ENCODE measurements at regions not wholly inside any gene's neighbourhood (a gene's known extent, or its start where the extent isn't known, plus 50 kb on each side); places are given as distances from the start of the nearest gene placed in this dataset.

DNA sequence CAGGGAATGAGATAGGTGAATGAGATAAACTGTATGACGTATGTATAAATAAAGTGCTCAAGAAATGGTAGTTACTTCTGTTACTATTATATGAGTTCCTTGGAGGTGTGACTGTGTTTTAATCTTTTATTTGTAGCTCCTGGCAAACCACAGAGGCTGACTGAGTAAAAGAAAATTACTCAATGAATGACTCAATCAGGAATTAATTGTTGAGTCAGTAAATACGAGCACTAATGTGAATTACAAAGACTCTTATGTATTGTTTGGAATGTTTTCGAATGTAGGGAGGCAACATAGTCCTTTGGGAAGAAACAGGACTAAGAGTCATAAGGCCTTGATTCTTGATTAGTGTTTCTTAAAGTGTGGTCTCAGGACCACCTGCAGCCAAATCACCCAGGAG lies 51.1 kb upstream of the BLID start:
- no peak for DNase-seq

DNA sequence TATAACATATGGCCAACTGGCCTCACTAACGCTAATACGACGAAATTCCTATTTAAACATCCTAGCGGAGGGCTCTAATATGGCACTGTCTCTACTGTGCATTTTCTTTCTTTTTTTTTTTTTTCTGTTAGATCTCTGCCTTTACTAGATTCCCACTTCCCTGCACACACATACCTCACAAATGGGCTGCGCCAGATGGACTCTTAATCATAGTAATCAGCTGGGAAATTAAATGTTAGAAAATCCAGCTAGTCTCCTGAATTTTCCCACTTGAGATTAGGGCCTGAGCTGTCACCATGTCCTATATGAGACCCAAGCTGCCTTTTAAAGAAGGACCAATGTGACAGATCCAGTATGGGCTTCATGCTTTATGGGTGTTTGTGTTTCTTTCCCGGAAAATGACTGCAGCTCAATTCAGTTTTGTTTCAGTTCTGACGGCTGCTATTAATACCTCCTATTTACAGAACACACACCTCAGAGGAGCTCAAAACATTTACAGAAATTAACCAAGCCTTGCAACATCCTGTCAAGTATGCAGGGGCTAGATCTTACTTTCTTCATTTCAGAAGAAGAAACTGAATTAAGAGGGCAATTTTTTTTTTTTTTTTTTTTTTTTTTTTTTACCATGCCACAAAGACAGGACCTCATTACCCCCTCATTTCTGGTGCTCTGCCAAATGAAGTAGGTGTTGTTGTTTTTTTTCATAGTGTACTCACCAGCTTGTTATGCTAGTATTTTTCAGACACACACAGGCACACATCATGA lies 49.8 kb upstream of the BLID start:
- DNase-seq, result no peak
